ENCODE measurements at regions not wholly inside any gene's neighbourhood (a gene's known extent, or its start where the extent isn't known, plus 50 kb on each side); places are given as distances from the start of the nearest gene placed in this dataset.

DNA sequence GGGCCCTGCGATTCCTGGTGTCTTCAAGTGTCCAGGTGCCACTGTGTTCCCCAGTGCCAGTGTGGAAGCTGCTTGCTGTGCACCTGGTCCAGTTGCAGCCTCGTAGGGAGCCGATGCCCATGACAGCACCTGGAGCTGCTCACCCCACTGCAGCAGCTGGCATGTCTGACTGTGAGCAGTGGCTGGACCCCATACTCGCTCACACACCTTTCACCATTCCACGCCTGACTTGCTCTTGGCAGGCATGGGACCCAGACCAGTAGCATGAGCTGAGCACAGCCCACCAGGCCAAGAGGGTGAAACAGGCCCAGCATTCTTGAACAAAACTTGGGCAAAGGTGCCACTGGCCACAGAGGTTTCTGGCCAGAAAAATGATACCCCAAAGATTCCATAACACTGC is 124.5 kb upstream of the THY1 start:
- no peak for DNase-seq (ENCODE audit: low read depth)

DNA sequence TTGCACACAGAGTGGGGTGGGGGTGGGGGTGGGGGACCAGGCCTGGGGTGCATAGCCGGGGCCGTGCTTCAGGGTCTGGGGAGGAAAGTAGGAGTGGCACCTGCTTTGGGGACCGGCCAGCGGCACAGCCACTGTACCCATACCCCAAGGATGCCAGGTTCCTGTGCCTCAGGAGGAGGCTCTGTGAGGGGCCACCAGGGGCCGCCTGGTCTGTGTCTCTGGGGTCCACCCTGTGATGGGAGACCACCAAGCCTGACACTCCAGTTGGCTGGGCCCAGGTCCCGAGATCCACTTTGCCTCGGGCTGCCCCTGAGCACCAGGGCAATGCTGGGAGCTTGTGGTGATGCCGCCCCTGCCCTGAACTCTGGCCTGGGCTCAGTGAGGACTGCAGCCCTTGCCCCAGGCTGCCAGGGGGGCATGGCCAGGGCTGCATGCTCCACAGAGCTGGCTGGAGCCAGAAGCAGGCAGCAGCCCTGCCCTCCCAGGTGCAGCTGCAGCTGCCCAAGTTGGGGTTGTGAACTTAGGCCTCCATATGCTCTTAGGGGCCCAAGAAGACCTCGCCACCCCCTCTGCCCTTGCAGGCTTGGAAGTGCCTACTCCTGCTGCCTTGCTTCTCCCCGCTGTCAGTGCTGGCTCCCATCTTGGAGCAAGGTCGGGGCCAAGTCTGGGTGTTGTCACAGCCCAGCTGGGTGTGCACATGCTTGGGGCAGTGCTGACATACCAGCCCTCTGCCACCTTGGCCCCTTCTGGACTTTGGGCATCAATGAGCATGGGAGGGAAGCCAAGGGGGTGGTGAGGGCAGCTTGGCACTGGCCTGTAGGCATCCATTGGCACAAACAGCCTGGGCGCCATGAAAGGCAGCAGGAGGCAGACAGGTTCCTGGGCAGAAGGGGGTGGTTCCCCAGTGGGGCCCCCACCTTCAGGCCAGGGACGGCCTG is 123.3 kb upstream of the THY1 start:
- DNase-seq (ENCODE audit: low read depth): no peak

DNA sequence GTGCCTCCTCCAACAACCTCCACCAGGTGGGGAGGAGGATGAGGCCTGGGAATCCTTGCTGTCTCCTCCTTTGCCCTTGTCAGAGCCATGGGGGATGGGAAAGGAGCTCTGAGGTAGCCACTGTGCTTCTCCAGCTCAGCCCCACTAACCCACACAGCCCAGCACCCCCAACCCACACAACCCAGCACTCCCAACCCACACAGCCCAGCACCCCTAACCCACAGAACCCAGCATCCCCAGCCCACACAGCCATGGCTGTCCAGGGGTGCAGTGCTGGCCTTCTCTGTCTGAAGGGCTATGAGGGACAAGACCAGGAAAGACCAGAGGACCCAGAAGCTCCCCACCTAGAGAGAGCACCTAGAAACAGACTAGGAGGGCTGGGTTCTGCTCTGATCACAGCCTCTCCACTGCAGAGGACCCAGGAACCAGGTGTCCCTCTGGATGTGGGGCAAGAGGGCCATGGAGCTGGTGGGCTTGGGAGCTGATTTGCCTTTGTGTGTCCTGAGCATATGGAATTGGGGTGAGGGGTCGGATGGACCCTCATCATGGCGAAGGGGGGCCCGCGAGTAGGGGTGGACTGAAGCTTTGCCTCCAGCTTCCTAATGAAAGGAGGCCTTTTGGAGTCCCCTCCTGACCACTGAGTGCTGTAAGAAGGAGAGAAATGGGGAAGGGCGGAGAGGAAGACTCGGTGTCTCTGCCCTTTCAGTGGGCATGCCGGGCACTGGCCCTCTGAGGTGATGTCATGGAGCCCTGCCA is 117.6 kb upstream of the THY1 start:
- no peak for DNase-seq (ENCODE audit: low read depth)

DNA sequence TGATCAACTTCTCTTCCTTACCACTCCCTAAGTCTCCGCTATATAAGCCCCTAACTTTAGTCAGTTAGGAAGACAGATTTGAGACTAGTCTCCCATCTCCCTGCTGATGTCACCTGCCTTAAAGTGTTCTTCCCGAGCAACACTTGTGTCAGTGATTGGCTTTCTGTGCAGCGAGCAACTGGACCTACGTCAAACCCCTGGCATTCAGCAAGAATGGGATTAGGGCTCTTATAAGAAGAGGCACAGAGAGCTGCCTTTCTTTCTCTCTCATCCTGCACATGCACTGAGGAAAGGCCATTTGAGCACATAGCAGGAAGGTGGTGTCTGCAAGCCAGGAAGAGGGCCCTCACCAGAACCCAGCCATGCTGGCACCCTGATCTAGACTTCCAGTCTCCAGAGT is 116.6 kb upstream of the THY1 start:
- peak; percentile 8 for DNase-seq (ENCODE audit: low read depth)

DNA sequence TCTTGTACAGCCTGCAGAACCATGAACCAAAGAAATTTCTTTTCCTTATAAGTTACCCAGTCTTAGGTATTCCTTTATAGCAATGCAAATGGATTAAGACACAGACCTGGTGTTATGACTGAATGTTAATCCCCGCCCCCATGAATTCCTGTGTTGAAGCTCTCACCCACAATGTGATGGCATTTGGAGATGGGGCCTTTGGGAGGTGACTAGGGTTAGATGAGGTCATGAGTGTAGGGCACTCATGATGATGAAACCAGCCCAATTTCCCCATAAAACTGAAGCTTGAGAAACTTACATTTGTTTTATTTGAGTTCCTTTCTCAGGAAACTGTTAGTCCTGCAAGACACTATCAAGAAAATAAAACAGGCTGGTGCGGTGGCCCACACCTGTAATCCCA is 115.8 kb upstream of the THY1 start:
- DNase-seq (ENCODE audit: low read depth): peak; percentile 38

DNA sequence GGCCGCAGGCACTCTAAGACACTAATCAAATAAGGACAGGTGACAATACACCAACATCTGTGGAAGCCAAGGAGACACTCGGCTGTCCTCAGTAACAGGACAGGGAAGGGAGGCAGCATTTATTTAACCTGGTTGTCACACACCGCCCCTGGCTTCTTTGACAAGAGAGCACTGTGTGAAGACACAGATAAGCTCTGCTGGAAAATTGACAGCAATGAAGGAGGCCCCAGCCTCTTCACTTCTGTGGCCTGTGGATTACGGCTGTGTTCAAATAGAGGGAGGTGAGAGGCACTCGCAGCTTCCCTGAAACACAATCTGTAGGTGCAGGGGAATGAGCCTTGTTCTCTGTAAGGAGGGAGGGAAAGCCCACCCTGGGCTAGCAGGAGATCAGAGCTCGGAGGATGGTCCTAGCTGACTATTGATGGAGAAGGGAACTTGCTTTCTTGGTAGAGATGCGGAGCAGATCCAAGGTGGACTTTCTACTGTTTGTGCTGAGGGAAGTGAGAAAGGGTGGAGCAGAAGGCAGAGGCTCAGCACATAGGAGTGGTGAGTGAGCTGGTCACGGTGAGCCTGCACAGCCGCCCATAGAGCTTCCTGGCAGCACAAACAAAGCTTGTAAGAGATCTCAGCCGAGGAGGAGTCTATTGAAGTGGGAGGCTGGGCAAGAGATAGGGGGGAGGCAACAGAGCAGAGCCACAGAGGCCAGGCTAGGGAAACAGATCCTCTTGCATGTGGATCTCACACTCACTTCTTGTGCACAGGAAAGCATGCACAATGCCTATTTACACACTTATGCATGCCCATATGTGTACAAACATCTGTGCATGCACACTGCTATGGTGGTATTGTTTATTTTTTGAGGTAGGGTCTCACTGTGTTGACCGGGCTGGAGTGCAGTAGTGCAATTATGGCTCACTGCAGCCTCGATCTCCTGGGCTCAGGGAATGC is 114.6 kb upstream of the THY1 start:
- DNase-seq (ENCODE audit: low read depth): no peak

DNA sequence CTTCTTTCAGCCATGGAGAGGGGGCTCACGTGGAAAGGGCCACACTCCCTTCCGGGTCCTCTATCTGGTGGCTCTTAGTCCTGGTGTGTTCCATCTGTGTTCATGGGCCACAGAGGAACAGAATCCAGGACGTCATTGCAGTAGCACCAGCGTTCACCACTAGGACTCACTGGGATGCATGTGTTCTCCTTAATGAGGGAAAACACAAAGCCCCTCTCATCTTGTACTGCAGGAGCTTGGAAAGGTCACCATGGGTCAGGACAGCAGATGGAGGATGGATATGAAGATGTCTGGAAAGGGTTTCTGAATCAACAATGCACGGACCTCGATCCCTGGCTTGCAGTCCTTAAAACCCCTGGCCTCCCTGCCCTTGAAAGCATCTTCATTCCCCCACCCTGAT is 113.8 kb upstream of the THY1 start:
- no peak for DNase-seq (ENCODE audit: low read depth)

DNA sequence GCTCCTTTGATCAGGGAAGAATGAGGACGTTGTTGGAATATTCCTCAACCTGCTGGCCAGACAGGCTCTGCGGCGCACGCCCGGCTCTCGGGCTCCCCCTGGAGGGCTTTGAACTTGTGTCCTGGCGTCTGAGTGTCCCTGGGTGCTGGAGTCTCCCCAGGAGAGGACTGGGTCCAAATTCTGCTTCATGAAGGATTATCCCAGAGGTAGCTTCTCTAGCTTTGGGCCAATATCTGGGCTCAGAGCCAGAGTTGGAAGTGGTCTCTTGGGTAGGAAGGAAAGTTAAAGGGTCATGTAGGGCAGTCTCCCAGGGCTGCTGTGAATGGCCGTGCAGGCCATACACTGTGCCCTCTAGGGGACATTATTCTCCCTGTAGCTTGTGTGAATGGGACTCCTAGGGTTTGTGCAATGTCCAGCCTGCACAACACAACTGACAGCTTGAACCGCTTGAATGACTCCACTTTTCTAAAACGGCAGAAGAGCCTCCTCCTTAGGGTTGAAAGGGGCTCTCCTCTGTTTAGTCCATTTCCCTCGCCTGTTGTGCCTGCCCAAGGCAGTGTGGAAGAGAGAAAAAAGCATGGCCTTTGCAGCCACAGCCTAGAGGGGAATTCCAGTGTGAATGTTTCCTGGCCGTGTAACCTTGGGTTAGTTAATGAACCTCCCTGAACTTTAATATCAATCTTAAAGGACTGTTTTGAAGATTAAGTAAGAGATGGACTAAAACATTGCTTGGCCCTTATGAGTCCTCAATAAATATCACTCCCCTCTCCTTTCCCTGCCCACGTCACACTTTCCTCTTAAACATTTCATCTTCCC is 111.2 kb upstream of the THY1 start:
- peak; percentile 79 for DNase-seq (ENCODE audit: low read depth)

DNA sequence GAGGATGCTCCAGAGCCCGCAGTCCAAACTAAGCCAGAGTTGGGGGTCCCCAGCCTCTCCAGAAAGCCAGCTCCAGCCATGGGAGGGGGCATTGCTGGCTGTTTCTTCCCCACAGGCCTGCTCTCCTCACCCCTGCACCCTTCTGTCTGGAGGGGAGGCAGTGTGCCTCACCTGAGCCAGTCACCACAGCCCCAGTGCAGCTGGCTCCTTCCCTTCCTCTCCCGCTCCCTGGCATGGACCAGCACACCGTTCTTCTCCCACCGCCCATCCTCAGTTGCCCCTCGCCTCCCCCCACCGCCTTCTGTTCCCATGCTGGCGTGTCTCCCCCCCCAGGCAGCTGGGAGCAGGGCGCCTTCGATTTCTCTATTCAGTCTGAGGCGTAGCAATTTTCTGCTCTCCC is 110.5 kb upstream of the THY1 start:
- DNase-seq (ENCODE audit: low read depth): no peak

DNA sequence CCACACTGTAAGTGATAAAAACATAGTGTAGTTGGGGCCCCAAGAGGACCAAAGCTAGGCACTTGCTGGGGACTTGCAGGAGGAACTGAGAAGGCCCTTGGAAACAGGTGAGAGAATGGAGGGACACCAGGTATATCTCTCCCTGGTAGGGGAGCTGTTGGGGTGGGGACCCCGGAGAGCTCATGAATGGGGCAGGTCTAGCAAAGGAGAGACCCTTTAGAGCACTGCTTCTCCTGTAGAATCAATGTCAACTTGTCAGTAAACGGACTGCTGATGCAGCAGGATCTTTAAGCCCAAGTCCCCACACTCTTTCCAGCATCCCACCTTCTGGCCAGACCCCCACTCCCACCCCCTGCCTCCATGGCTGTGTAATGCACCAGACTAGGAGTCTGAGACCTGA is 109.6 kb upstream of the THY1 start:
- DNase-seq (ENCODE audit: low read depth): no peak

DNA sequence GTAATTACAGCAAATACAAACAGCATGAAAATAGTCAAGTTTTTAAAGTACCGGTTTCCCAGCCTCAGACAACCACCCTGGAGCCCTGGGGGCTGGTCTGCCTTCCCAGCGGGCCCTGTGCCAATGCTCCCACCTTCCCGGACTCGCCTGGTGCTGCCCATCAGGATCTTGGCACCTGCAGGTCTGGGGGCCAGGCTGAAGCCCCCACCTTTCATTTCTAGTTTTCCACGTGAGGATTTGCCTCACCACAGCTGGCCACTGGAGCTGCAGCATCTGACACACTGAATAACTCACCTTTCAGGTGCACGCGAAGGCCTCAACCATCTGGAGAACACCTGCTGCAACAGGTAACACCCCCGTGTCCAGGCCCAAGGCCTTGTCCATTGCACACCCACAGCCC is 108.7 kb upstream of the THY1 start:
- DNase-seq (ENCODE audit: low read depth): no peak

DNA sequence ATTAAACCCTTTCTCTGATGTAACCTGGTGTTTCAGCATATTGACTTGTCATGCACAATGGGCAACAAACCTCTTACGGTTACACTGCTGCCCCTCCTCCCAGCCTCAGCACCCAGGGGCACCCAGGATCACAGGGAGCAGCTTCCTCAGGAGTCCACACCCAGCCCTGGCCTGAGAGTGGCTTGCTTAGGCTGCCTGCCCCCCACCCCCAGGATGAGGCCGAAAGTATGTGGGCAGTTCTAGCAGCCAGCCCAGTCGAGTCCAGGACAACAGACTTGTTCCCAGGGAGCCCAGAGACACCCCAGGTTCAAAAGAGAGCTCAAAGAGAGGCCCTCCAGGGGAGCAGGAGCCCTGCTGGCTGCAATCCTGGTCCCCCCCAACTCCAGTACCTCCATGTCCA is 108.1 kb upstream of the THY1 start:
- no peak for DNase-seq (ENCODE audit: low read depth)

DNA sequence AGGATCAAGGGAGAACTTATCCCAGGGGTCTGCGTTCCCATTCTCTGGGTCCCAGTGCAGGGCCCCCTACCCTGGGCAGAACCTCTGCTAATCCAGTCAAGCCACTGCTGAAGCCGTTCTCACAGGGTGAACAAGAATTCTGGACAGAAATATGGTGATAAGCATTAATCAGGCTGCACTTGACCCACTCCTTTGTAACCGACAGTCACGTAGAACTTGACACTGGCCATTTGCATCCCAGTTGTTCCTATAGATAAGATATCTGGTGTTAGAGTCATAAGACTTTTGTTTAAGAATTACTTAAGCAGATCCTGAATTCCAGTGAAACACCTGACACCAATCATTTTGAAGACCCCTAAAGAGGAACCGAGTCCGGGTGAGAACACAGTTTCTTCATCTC is 107.5 kb upstream of the THY1 start:
- no peak for DNase-seq (ENCODE audit: low read depth)

DNA sequence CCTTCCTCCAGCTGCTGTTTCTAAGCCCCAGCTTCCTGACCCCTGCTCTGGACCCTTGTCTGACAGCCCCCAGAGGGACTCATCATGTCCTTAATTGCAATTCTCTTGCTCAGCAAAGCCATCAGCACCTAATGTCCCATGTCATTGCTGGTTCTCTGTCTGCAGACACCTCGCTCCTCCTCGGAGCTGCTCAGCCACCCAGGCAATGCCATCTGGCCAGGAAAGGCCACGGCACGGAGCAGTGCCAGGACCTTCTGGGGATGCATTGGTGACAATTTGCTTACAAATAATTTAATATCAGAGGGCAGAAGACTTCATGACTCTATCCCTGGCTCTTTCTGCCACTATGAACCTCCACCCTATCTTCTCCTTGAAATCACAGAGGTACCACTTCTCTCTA is 107.0 kb upstream of the THY1 start:
- DNase-seq (ENCODE audit: low read depth): no peak

DNA sequence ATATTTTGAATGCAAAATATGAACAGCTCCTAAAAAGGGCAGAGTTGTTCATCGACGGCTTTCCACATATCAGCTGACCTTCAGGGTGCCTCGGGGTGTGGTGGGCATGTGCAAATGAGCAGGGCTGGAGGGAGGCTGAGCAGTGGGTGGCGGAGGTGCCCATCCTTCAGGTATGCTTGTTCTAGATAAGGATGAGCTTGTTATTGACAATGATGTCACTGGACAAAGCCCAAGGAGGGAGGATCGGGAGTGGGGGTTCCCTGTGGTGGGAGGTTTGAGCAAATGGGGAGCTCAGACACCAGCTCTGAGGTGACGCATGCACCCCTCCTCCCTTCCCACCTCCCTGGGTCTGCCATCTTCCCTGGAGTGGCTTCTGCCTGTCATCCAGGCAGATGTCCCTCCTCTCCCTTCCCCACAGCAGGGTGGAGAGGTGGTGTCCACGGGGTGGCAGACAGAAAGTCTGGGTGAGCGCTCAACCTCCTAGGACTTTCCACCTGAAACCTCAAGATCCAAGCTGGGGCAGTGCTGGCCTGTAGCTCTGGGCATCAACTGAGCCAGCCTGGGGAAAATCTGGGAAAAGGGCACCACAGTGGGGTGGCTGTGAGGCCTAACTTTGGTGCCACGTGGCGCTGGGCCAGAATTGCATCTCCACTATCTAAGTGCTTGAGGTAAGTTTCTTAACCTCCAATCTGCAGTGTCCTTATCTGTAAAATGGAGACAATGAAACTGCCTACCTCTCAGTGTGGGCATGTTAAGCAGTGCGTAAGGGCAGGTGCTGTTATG is 106.3 kb upstream of the THY1 start:
- DNase-seq (ENCODE audit: low read depth): no peak

DNA sequence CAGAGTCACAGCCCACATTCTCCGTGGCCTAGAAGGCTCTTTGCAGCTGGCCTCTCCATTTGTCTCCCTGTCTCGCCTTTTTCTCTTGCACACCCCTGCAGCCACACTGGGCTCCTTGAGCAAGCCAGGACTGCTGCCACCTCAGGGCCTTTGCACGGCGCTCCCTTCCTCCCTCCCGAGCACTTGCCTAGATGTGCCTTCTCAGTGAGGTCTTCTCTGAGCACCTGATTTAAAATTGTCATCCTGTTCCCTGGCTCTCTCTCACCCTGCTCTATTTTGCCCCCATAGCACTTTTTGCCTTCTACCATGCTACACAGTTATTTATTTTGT is 102.9 kb upstream of the THY1 start:
- DNase-seq (ENCODE audit: low read depth): no peak

DNA sequence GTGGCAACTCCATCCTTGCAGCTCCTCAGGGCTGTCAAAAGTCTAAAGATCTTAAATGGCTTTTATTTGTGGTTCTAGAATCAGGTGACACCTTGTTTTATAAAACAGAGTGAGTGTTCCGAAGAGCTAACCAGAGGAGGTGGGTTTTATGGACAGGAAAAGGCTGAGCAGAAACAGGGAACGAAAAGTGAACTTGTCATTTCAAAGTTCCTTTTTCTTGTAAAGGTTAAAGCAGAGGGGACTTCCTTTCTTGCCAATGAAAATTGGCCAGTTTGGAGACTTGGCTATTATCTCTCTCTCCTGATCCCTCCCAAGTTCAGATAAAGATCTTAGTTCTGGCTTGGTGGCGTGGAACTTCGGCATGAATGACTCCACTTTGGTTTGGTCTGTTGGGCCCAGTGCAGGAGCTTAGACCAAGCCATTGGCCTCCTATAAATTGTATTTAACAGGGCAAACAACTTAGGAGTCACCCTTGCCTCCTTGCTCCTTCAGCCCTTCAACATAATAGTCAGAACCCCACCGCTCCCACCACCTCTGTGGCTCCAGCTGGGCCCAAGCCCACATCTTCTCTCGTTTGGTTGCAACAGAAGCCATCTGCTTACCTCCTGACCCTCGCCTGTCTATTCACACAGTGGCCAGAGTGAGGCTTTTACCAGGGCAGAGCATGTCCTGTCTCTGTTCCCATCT is 102.4 kb upstream of the THY1 start:
- DNase-seq (ENCODE audit: low read depth): peak; percentile 50

DNA sequence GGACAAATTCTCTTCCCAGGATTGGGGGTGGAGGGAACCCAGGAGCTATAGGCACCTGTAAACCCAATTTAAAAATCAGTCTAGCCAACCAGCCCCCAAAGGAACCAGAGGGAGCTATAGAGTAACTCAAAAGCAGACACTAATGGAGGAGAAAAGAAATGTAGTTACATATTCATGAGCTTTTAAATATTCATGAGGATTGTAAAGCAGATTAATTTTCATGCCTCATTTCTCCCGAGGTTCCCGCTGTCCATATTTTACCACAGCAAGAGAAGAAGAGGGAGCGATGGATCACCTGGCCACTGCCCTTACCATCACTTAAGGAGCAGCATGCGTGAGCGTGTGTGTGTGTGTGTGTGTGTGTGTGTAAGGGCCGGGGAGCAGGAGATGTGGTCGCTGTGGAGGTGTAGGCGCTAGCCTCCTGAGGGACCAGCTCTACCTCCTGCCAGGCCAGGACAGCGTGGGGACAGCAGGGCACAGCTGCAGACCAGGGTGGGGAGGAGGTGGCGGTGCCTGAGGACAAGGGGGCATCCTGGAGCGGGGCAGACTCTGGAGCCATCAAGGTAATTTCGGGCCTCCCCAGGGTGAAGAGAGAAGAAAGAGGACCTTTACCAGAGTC is 100.7 kb upstream of the THY1 start:
- no peak for DNase-seq (ENCODE audit: low read depth)

DNA sequence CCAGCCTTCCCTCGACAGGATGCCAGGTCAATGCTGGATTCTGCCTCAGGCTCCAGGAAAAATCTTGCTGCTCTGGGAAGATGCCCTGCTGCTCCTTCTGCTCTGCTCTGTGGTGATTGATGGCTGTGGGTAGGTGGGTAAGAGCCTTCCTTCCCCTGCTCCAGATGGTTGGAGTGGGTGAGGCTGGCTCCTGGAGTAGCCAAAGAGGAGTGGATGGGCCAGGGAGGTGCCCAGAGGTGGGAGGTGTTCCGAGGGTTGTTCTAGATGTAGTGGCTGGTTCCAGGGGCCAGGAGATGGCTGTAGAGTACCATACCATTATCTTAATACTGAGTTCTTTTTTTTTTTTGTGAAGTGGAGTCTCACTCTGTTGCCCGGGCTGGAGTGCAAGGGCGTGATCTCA is 99.6 kb upstream of the THY1 start:
- no peak for DNase-seq (ENCODE audit: low read depth)
